B cell (primary cell): ENCODE measurements at regions not wholly inside any gene's neighbourhood (a gene's known extent, or its start where the extent isn't known, plus 50 kb on each side); places are given as distances from the start of the nearest gene placed in this dataset.

Source experiments
- ATAC-seq: fragments of 200-7000 bp; cut with Tn5 transposase; one replicate; pipeline ENCODE4 v1.10.0; 2021; ENCODE audit warnings: low read depth, mild to moderate bottlenecking, moderate number of reproducible peaks, moderate library complexity
- CTCF ChIA-PET: fragments of 350-600 bp; sonication (Branson Sonifier 250); formaldehyde crosslinking; loops from one replicate; lab custom pipeline; 2021; ENCODE audit warnings: antibody characterized with exemption, inconsistent platforms; lab: Charles Lee
- POLR2A ChIA-PET: fragments of 350-600 bp; sonication (Branson Sonifier 250); formaldehyde crosslinking; loops from one replicate; lab custom pipeline; 2021; ENCODE audit warnings: antibody characterized with exemption; lab: Charles Lee
- DNase-seq: peaks from one replicate; pipeline ENCODE4 v3.0.0; 2013
- H2AFZ ChIP-seq: 2 replicates; pipeline ENCODE4 v1.6.1; 2012; ENCODE audit warnings: mild to moderate bottlenecking, low read depth, low read length; ENCODE audit not compliant: insufficient read depth, poor library complexity, severe bottlenecking
- H3K27ac ChIP-seq, 2 donors: 1 replicate in 1 of 2; 2 replicates in 1 of 2; pipeline ENCODE4 v1.5.1; 2012 to 2013; ENCODE audit warnings: low read length in 2 of 2, mild to moderate bottlenecking in 2 of 2, moderate library complexity in 1 of 2
- H3K27me3 ChIP-seq, 4 experiments: fragments of 200-600 bp in 1 of 4; sonication (generic) in 1 of 4; replicated peaks in 1 of 4; 1 replicate in 2 of 4; 2 replicates in 2 of 4; pipeline versions ENCODE4 v1.6.1 to v1.7.0; 2013 to 2016; ENCODE audit warnings: low read length in 3 of 4, mild to moderate bottlenecking in 2 of 4, mixed read lengths in 1 of 4, moderate library complexity in 1 of 4; ENCODE audit not compliant: insufficient read depth in 4 of 4, control insufficient read depth in 3 of 4; ENCODE audit errors: control extremely low read depth in 1 of 4
- H3K36me3 ChIP-seq, 2 experiments: replicated peaks in 1 of 2; 1 replicate in 1 of 2; 2 replicates in 1 of 2; pipeline versions ENCODE4 v1.6.1 to v1.7.1; 2013; ENCODE audit warnings: low read length in 1 of 2; ENCODE audit not compliant: insufficient read depth in 2 of 2, control insufficient read depth in 1 of 2; ENCODE audit errors: control extremely low read depth in 1 of 2, extremely low read depth in 1 of 2
- H3K4me1 ChIP-seq, 2 donors: fragments of 200-600 bp in 1 of 2; sonication (generic) in 1 of 2; 1 replicate in 1 of 2; 2 replicates in 1 of 2; pipeline versions ENCODE4 v1.5.1 to v1.6.1; 2013 to 2017; ENCODE audit warnings: low read length in 2 of 2; ENCODE audit not compliant: control insufficient read depth in 2 of 2, insufficient read depth in 2 of 2
- H3K4me2 ChIP-seq: replicated peaks from 2 replicates; pipeline ENCODE3; 2012; ENCODE audit warnings: mild to moderate bottlenecking, low read depth, low read length; ENCODE audit not compliant: poor library complexity, severe bottlenecking
- H3K4me3 ChIP-seq, 5 experiments: fragments of 200-600 bp in 1 of 5; sonication (generic) in 1 of 5; 1 replicate in 3 of 5; 2 replicates in 2 of 5; pipeline versions ENCODE4 v1.5.1 to v1.7.0; 2011 to 2016; ENCODE audit warnings: low read length in 4 of 5, mild to moderate bottlenecking in 4 of 5, low read depth in 2 of 5, control low read depth in 1 of 5, moderate library complexity in 1 of 5; ENCODE audit not compliant: insufficient read depth in 1 of 5; ENCODE audit errors: control extremely low read depth in 1 of 5, extremely low read depth in 1 of 5
- H3K79me2 ChIP-seq: fragments of 200-600 bp; sonication (generic); one replicate; pipeline ENCODE4 v1.6.0; 2016; ENCODE audit warnings: low read length; ENCODE audit not compliant: control insufficient read depth, insufficient read depth
- H3K9ac ChIP-seq: fragments of 200-600 bp; sonication (generic); 2 replicates; pipeline ENCODE4 v1.6.1; 2017; ENCODE audit warnings: mild to moderate bottlenecking, low read length, moderate library complexity
- H3K9me3 ChIP-seq, 3 donors: one replicate each; pipeline versions ENCODE4 v1.6.1 to v1.7.1; 2013; ENCODE audit warnings: low read length in 2 of 3; ENCODE audit not compliant: control insufficient read depth in 2 of 3, insufficient read depth in 1 of 3; ENCODE audit errors: control extremely low read depth in 1 of 3
- H4K20me1 ChIP-seq: 2 replicates; pipeline ENCODE4 v1.6.0; 2012; ENCODE audit warnings: mild to moderate bottlenecking, low read length; ENCODE audit not compliant: insufficient read depth, control insufficient read depth, poor library complexity, severe bottlenecking
- H3K27ac Mint-ChIP-seq: one replicate; pipeline ENCODE4 v1.8.0; 2021; ENCODE audit warnings: mixed read lengths
- H3K27me3 Mint-ChIP-seq: one replicate; pipeline ENCODE4 v1.8.0; 2021; ENCODE audit warnings: mixed read lengths
- H3K4me1 Mint-ChIP-seq: one replicate; pipeline ENCODE4 v1.8.0; 2021; ENCODE audit warnings: mixed read lengths
- H3K4me3 Mint-ChIP-seq: one replicate; pipeline ENCODE4 v1.8.0; 2021; ENCODE audit warnings: mixed read lengths
- H3K9me3 Mint-ChIP-seq: one replicate; pipeline ENCODE4 v1.8.0; 2022; ENCODE audit warnings: mixed read lengths; ENCODE audit not compliant: insufficient read depth
- EZH2 ChIP-seq: IDR thresholded peaks from 2 replicates; pipeline ENCODE4 v1.6.1; 2012; ENCODE audit warnings: borderline replicate concordance, low read depth, mild to moderate bottlenecking, moderate library complexity, low read length; ENCODE audit not compliant: insufficient read depth, poor library complexity, severe bottlenecking
- WGBS: methylation state at CpG from one replicate; pipeline ENCODE4 v1.1.5; 2013; ENCODE audit warnings: missing lambda C conversion rate; ENCODE audit not compliant: insufficient coverage; 5-methylcytosine and 5-hydroxymethylcytosine counted together
- intact Hi-C: fragments of 100-400 bp; cut with micrococcal nuclease; formaldehyde crosslinking; loops from one replicate; pipeline ENCODE4 v1.10.0; 2022
- TF ChIP-seq, protein P1 (sequence below): fragments of 200-600 bp; IDR thresholded peaks from one replicate; pipeline ENCODE4 v1.8.0; 2022; ENCODE audit warnings: antibody characterized with exemption, mild to moderate bottlenecking

- Histone ChIP-seq H3K4me3 (no peak overlapping the region), H3K9ac (no peak overlapping the region), H3K36me3 (no peaks in the 10 kb centered on the region), H3K27me3 (no peaks in the 10 kb centered on the region), H3K9me3 (no peaks in the 10 kb centered on the region), H3K4me2 (no peak overlapping the region), H3K4me1 (no peaks in the 10 kb centered on the region), H4K20me1 (no peaks in the 10 kb centered on the region), H2AFZ (no peak overlapping the region), H3K79me2 (no peaks in the 10 kb centered on the region), H3K27ac (no peak overlapping the region)
- no peak for ATAC-seq
- no peaks in the 10 kb centered on the region for H3K4me1 Mint-ChIP-seq
- no peak overlapping the region for H3K4me3 Mint-ChIP-seq
- no peaks in the 10 kb centered on the region for H3K9me3 Mint-ChIP-seq
- intact Hi-C loops, result no loop called here
- TF ChIP-seq, protein P1, sequence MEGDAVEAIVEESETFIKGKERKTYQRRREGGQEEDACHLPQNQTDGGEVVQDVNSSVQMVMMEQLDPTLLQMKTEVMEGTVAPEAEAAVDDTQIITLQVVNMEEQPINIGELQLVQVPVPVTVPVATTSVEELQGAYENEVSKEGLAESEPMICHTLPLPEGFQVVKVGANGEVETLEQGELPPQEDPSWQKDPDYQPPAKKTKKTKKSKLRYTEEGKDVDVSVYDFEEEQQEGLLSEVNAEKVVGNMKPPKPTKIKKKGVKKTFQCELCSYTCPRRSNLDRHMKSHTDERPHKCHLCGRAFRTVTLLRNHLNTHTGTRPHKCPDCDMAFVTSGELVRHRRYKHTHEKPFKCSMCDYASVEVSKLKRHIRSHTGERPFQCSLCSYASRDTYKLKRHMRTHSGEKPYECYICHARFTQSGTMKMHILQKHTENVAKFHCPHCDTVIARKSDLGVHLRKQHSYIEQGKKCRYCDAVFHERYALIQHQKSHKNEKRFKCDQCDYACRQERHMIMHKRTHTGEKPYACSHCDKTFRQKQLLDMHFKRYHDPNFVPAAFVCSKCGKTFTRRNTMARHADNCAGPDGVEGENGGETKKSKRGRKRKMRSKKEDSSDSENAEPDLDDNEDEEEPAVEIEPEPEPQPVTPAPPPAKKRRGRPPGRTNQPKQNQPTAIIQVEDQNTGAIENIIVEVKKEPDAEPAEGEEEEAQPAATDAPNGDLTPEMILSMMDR, result no peak
- no peak for TF ChIP-seq EZH2
- no peaks in the 10 kb centered on the region for H3K27me3 Mint-ChIP-seq
- H3K27ac Mint-ChIP-seq, result no peak overlapping the region
- ChIA-PET POLR2A (no interaction called here), CTCF (no interaction called here)
- WGBS, result no CpG with 5 or more reads among the region's 2 CpGs
- no peak for DNase-seq
These were observed 170.9 kb upstream of the BMP4 start for GRCh38 chr14:54127526-54127925.

DNA sequence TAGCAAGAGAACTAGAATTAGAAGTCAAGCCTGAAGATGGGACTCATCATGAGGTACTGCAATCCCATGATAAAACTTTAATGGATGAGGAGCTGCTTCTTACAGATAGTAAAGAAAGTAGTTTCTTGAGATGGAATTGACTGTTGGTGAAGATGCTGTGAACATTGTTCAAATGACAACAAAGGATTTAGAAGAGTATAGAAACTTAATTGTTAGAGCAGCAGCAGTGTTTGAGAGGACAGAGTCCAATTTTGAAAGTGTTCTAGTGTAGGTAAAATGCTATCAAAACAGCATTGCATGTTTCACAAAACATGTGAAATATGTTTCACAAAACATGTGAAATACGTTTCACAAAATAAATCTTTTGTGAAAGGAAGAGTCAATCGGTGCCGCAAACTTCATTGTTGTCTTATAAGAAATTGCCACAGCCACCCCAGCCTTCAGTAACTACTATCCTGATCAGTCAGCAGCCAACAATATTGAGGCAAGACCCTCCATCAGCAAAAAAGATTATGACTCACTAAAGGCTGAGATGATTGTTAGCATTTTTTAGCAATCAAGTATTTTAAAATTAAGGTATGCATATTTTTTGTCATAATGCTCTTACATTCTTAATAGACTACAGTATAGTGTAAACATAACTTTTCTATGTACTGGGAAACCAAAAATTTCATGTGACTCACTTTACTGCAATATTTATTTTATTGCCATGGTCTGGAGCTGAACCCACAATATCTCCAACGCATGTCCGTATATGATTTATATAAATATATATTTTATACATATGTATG, 173.4 kb upstream of the BMP4 start:
- TF ChIP-seq, protein P1, result no peak
- TF ChIP-seq EZH2, result no peak
- H3K27ac Mint-ChIP-seq, result no peak overlapping the region
- Histone ChIP-seq H2AFZ (no peak overlapping the region), H3K79me2 (no peaks in the 10 kb centered on the region), H3K9ac (no peak overlapping the region), H3K4me3 (no peak overlapping the region), H3K36me3 (no peaks in the 10 kb centered on the region), H3K4me1 (no peaks in the 10 kb centered on the region), H3K4me2 (no peak overlapping the region), H4K20me1 (no peaks in the 10 kb centered on the region), H3K27me3 (no peaks in the 10 kb centered on the region), H3K9me3 (no peaks in the 10 kb centered on the region), H3K27ac (no peak overlapping the region)
- intact Hi-C loops, result no loop called here
- H3K4me3 Mint-ChIP-seq, result no peak overlapping the region
- no peak for ATAC-seq
- ChIA-PET CTCF (interaction anchor here (0.7 kb wide), 1 partner anchor 53 kb away, joined by 3 read pairs; no protein-coding TSS in a partner anchor), POLR2A (no interaction called here)
- no peaks in the 10 kb centered on the region for H3K27me3 Mint-ChIP-seq
- no peaks in the 10 kb centered on the region for H3K9me3 Mint-ChIP-seq
- H3K4me1 Mint-ChIP-seq, result no peaks in the 10 kb centered on the region
- DNase-seq, result no peak
- no CpG with 5 or more reads among the region's 5 CpGs for WGBS
